HG03060 (cell line): ENCODE measurements at regions not wholly inside any gene's neighbourhood (a gene's known extent, or its start where the extent isn't known, plus 50 kb on each side); places are given as distances from the start of the nearest gene placed in this dataset.
"Not testable (repeated sequence)": the region's sequence is repeated elsewhere in the genome, so short reads cannot be mapped to it uniquely, and the experiment has no call there.

ENCODE experiments used
- ATAC-seq: cut with Tn5 transposase; IDR thresholded peaks from one replicate; pipeline ENCODE4 v1.9.1; 2021; ENCODE audit warnings: low read depth, moderate number of reproducible peaks; ENCODE audit not compliant: unreplicated experiment

DNA sequence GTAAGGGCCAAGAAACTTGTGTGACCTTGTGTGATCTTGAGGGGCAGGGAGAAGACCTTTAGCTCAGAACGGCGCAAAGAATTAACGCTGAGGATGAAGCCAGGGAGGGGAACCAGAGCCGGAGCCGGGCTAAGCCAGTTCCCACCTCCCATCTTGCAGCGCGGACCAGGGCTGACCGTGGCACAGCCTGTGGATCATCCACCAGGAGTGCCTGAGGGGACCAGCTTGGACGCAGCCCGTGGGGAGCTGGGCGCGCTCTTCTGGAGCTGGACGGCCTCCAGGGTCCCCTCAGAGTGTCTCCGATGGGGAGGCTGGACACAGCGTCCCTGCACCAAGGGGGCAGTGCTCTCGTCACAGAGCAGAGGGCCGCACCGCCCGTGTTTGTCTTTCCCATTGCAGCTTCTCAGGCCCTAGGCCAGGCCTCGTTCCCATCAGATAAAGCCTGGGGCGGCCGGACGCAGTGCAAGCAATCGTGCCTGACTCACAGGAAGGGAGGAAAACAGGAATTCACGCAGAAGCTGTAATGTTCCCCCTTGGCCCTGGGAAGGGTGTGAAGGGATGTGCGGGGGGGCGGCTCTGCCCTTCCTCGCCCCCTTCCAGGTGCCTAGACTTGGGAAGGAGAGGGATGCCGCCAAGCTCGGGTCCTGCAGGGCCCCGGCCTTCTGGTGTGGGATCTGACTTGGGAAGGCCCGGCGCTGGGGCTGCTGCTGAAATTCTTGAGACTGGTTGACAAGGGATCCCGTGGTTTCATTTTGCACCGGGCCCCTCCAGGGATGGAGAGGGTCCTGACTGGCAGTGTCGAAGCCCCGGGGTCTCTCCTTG lies 144.9 kb downstream of the NPIPB11 start:
- ATAC-seq, result not testable (repeated sequence)

DNA sequence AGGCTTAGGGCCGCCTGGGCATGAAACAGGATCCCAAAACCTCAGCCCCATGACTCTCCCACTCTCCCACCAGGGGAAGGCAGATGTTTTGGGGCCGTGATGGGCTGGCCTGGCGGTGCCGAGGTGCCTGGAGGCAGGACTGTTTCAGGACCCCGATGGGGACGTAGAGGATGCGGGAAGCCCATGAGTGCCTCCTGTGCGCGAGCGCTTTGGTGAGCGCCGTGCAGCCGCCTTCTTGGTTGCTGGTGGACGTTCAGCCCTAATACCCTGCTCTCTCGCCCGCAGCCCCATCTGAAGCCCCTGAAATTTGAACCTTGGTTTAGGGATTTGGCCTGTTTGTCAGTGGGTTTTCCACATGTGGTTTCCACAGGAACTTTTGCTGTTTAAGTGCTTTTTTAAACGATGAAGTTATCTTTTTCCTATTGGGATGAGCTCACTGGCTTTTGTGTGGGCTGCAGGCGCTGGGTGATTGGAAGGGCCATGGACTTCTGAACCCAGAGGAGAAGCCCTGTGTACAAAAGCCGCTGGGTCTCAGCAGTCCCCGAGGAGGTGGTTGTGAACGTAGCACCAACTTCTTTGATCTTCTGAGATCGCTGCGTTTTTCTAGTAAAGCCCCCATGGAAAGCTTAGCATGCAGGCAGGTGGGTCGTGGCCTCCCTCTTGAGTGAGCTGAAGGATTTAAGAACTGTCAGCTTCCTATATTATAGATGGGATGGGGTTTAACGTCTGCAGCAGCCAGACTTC lies 145.7 kb downstream of the NPIPB11 start:
- not testable (repeated sequence) for ATAC-seq

DNA sequence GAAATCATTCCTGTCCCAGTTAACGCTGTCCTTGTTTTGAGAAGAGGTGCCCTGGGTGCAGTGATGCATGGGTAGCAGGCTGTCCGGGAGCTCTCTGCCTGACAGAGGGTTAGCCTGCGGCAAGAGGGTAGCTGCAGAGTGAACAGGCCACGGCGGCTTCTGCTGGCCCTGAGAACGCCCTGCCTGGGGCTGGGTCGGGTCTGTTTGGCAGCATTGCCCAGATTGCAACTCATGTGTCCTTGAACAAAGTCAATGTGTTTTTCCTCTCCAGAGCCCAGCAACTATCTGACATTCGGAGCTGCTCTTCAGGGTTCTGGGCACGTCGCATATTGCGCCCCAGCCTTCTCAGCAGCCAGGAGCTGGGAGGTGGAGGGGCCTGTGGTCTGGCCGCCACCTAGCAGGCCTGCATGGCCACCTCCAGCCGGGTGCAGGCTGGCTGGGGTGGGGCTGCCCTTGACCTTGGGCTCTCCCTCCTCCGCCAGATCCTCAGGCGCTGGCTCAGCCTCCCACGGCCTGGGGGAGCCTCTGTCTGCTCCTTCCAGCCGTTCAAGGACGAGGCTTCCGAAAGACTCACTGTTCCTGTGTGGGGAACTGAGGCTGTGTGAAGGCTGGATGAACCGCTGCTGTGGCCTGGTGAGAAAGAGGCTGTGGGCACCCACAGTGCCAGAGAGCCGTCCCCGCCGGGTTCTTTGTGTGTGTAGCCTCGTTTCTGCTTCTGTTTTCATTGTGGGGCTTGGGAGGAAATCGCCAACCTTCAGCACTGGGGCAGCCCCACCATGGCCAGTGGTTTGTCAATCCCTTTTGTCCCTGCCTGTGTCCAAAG lies 146.7 kb downstream of the NPIPB11 start:
- not testable (repeated sequence) for ATAC-seq

DNA sequence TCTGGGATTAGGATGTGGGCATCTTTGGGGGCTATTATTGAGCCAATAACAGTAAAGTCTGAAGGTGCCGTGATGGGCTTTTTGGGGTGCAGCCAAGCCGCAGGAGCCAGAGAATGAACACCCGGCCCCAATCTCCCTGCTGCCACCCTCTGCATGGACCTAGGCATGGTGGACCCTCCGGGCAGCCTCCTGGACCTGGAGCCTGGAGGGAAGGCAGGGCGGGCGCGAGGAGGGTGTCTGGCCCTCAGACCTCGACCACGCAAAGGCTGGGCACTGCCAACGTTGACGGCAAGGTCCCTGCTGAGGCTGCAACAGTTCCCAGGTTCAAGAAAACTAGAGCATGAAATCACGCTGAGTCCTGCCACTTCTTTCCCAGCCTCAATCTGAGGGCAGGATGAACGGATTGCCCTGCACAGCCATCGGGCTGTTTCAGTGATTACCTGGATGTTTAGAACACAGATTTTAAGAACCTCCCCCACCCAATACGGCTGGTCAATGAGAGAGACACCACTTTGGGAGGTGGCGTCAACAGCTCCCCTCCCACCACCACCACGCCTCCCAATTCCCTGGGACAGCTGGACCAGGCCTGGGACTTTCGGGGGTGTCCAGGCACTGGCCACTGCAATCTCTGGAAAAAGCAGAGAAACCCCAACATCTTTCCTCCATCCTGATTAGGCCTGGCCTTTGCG lies 147.4 kb downstream of the NPIPB11 start:
- ATAC-seq, result not testable (repeated sequence)

DNA sequence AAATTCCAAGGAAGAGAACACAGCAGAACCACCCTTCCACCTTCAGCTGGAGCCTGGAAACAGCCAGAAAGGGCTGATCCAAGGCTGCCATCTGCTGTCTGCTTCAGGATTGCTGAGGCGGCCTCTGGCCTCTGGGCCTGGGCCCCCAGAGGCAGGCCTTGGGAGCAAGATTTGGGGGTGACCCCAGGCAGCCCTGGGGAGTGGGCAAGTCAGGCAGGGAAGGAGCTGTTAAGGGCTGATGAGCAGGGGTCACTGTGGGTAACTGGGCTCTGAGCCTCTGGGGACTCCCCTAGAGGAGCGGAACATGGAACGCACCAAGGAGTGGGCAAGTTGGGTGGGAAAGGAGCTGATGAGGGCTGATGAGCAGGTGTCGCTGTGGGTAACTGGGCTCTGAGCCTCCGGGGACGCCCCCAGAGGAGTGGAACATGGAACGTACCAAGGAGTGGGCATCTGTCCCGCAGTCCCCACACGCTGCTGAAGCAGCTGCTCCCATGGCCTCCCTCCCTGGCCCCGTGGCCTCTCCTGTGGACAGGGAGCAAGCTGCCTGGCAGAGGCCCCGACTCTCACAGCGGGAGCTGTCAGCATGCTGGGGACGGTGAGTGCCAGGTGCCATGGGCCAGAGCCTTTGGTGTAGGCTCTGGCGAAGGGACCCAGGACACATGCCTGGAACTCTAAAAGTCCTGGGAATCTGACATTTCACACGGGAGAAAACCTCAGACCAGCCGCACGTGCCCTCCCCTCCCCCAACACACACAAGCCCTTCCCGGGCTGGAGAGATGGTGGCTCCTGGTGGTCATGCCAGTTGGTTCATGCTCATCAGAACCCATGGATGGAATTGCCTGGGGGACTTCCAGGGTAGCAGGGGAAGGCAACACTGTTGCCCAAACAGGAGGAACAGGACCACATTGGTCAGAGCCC lies 148.8 kb downstream of the NPIPB11 start:
- not testable (repeated sequence) for ATAC-seq

DNA sequence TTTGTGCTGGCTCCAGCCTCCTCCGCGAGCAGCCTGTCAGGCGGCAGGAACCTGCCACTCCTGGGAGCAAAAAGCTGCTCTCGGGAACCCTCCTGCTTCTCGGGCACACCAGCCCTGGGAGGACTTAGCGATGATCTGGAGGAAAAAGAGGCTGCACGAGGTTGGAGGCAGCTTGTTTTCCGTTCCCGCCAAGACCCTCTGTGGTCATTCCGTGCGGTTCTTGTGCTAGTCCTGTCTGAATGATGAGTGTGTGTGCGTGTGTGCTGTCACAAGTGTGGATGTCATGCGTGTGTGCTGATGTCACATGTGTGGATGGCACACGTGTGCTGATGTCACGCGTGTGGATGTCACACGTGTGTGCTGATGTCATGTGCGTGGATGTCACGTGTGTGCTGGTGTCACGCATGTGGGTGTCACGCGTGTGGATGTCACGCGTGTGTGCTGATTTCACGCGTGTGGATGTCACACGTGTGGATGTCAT lies 150.0 kb downstream of the NPIPB11 start:
- no peak for ATAC-seq

DNA sequence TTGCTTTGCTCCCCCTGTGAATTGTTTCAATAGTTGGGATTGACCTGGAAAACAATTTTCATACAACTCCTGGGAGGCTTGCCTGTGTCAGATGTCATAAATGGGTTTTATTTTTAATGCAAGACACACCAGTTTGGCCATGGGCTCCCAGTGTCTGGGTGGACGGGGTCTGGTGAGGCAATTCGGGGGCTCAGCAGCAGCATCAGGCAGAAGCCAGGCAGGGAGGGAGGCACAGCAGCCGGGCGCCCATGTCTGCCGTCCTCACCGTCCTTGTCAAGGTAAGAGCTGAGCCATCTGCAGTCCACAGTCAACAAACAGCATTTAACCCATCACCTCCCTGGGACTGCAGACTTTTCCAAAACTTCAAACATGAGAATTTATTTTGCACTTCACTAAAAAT lies 150.6 kb downstream of the NPIPB11 start:
- not testable (repeated sequence) for ATAC-seq

DNA sequence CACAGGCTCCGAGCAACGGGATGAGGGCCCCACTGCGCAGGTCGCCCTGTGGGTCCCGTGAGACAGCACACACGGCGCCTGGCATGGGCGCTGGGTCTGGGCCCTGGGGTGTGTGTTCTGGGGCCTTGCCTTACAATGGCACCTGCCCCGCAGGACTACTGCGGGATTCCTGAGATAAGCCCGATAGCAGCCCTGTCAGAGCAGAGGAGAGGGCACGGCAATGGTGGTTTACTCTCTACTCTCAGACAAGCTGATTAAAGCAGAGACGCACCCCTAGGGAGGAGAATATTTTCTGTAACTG lies 151.1 kb downstream of the NPIPB11 start:
- ATAC-seq, result not testable (repeated sequence)

DNA sequence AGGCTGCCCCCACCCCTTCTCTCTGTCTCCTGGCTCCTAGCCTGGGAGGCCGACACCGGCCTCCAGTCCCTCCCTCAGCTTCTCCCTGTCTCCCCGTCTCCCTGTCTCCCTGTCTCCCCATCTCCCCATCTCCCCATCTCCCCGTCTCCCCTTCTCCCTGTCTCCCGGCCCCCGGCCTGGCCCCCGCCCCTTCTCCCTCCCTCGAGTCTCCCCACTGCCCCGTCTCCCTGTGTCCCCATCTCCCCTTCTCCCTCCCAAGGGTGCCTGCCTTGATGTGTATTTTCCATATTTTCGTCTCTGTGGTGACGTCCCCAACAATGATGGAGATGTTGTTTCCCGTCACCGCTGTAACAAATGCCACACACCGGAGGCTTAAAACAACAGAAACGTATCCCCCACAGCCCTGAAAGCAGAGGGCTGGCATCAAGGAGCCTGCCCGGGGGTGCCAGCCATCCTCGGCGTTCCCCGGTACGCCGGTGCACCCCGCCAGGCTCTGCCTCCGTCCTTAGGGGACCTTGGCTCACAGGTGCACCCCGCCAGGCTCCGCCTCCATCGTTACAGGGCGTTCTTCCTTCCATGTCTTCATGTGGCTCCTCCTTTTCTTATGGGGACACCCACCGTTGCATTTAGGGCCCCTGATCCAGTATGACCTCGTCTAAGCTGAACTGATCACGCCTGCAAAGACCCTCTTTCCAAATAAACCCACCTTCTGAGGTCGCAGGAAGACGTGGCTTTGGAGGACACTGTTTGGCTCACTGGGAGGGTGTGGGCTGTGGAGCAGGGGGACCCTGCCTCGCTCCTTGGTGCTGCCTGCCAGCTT lies 151.6 kb downstream of the NPIPB11 start:
- no peak for ATAC-seq

DNA sequence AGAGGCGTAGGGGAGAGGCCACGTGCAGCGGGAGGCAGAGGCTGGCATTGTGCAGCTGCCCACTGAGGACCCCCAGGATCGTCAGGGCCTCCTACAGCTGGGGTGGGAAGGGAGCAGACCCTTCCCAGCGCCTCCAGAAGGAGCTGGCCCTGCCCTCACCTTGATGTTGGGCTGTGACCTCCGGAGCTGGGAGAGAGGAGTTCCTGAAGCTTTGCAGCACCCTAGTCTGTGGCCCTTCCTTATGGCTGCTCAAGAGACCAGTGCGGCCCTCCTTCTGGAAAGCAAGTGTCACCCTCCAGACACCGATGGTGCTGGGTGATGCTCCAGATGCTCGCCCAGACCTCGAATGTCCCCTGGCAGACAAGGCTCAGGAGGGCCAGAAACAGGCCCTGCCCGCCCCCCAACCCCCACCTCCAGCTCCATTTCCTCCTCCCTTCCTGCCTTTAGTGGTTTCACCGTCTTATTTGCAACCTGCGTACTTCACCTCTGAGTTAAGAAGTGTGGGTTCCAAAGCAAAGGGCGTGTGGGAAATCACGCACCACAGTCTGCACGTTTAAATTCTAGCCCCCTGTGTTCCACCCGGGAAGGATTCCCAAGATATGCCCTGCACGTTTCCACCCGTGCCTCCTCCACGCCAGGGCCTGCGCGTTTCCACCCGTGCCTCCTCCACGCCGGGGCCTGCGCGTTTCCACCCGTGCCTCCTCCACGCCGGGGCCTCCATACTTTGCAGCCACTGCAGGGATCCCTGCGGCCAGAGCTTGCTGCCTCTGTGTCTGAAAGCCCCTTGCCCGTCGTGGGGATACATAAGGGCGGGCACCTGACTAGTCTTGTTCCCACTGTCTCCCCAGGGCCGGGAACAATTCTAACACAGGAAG lies 152.6 kb downstream of the NPIPB11 start:
- not testable (repeated sequence) for ATAC-seq

DNA sequence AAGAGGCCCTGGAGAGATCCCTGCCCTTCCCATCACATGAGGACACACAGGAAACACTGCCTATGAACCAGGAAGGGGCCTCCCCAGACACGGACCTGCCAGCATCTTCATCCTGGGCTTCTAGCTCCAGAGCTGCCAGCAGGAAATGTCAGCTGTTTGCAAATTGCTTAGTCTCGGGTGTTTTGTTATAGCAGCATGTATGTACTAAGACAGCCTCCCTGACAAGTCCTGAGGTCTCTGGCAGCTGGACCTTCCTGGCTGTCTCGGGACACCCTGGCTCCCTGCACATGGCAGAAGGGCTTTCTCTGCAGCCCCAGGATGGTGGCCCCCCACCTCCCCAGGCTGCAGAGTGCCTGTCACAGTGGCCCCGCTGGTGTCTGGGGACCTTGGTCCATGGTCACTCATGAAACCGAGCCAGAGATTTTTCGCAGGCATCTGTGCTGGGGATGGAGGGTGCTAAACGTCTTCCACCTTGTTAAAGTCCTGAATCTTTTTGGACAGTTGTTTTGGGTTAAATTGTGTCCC lies 153.4 kb downstream of the NPIPB11 start:
- ATAC-seq, result not testable (repeated sequence)

DNA sequence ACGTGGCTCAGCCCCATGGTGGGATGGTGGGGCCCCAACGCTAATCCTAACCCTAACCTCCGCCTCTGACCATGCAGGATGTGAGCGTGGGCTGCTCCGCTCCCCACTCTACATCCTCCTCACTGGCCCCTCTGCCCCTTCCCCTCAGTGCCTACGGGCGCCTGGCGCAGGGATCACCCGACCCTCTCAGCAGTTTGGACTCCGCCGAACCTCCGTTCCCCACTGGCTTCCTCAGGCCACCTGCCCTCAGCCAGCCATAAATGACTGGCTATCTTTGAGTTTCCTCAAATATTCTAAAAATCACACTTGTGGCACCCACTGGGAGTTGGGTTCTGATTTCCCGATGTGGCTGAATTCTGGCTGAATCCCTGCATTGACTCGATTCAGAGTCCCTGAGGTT lies 154.2 kb downstream of the NPIPB11 start:
- ATAC-seq, result not testable (repeated sequence)

DNA sequence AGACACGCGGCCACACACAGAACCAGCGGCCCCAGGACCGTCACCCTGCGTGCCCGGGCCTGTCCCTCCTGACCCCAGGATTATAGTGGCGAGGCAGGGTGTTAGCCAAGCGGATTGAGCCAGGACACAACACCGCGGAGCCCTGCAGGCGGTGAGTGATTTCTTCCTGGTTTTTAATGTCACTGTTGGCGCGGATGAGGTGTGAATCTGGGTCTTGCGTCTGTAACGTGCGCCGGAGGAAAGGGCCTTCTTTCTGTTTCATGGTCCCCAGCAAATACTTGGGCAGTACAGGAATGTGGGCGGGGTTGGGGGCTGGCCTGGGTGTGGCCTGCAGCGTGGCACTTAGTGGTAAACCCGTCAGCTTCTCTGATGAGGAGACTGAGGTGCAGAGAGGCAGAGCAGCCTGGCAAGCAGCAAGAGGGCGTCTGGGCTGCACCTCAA lies 154.9 kb downstream of the NPIPB11 start:
- ATAC-seq, result not testable (repeated sequence)

DNA sequence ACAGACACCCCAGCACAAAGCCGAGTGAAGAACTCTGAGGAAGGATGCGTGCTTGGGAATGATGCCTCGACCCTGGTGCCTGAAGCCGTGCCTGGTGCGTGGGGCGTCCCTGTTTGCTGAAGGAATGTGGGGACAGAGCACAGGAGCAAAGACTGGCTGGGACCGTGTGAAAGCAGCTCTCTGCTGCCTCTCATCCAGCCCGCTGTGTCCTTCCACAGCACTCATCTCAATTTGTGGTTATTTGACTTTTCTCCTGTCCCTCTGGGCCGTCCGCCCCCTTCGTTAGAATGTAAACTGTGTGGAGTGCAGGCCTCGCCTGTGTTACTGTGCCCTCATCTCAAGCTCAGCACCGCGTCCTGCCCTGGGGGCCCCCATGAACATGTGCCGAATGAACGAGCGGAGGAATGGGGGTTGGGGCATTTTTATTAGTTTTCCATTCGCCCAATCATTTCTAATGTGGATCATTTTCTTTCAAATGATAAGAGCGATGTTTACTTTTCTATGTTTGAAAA lies 155.5 kb downstream of the NPIPB11 start:
- ATAC-seq, result not testable (repeated sequence)

DNA sequence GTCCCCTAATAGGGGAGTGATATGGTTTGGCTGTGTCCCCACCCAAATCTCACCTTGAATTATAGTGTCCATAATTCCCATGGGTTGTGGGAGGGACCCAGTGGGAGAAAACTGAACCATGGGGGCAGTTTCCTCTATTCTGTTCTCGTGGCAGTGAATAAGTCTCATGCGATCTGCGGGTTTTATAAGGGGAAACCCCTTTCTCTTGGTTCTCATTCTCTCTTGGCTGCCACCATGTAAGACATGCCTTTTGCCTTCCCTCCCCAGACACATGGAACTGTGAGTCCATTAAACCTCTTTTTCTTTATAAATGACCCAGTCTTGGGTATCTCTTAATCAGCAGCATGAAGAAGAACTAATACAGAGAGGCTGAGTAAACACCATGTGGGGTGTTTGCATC lies 156.0 kb downstream of the NPIPB11 start:
- ATAC-seq, result not testable (repeated sequence)

DNA sequence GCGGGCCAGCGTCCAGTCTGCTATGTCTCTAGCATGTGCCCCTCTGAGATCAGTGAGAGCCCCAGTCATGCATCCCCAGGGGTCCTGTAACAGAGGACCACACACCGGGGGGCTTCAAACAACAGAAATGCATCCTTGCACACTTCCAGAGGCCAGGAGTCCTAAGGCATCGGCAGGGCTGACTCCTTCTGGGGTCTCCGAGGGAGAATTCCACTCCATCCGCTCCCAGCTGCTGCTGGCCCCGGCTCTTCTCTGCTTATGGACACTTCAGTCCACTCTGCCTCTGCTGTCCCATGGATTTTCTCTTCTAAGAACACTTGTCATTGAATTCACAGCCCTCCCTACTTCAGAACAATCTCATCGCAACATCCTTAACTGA lies 157.6 kb downstream of the NPIPB11 start:
- not testable (repeated sequence) for ATAC-seq
